PC-9 (cell line): ENCODE measurements at regions not wholly inside any gene's neighbourhood (a gene's known extent, or its start where the extent isn't known, plus 50 kb on each side); places are given as distances from the start of the nearest gene placed in this dataset.

ENCODE experiments used
- BruUV-seq: library from RNA; stranded (reverse); fragments of 400-500 nt; replicated peaks from 2 replicates; lab custom pipeline; 2021; lab: Mats Ljungman, UMichigan
- CTCF ChIA-PET: fragments of 300-600 bp; sonication (Branson Sonifier 250); formaldehyde crosslinking; loops from one replicate; lab custom pipeline; 2022; ENCODE audit warnings: antibody characterized with exemption; lab: Charles Lee
- POLR2A ChIA-PET: fragments of 300-600 bp; sonication (Branson Sonifier 250); formaldehyde crosslinking; loops from one replicate; lab custom pipeline; 2022; ENCODE audit warnings: antibody characterized with exemption; ENCODE audit not compliant: unreplicated experiment; lab: Charles Lee
- DNase-seq, 2 experiments: peaks; one replicate each; pipeline versions ENCODE4 v3.0.0 to v3.0.0-alpha.2; 2015 to 2022; ENCODE audit warnings: mixed read lengths in 1 of 2
- H2AFZ ChIP-seq: fragments of 200-600 bp; sonication (generic); 2 replicates; pipeline ENCODE4 v1.8.1; 2017; ENCODE audit warnings: antibody characterized with exemption
- H3F3A ChIP-seq: fragments of 200-600 bp; sonication (generic); 2 replicates; pipeline ENCODE4 v1.8.1; 2017; ENCODE audit warnings: antibody characterized with exemption, mild to moderate bottlenecking, low read depth; ENCODE audit not compliant: insufficient read depth
- H3K27ac ChIP-seq: fragments of 200-600 bp; sonication (generic); 2 replicates; pipeline ENCODE4 v1.6.1; 2016; ENCODE audit warnings: mixed run types
- H3K27me3 ChIP-seq: fragments of 200-600 bp; sonication (generic); 2 replicates; pipeline ENCODE4 v1.6.1; 2016; ENCODE audit warnings: low read depth, mixed run types; ENCODE audit not compliant: insufficient read depth
- H3K36me3 ChIP-seq: fragments of 200-600 bp; sonication (generic); 2 replicates; pipeline ENCODE4 v1.6.1; 2016; ENCODE audit warnings: low read depth, mixed run types
- H3K4me1 ChIP-seq: fragments of 200-600 bp; sonication (generic); replicated peaks from 2 replicates; pipeline ENCODE4 v1.6.1; 2016; ENCODE audit warnings: mixed run types; ENCODE audit not compliant: insufficient read depth
- H3K4me2 ChIP-seq: fragments of 200-600 bp; sonication (generic); 2 replicates; pipeline ENCODE4 v1.6.1; 2017; ENCODE audit warnings: mixed run types
- H3K4me3 ChIP-seq: fragments of 200-600 bp; sonication (generic); 2 replicates; pipeline ENCODE4 v1.6.1; 2016; ENCODE audit warnings: mixed run types
- H3K79me2 ChIP-seq: fragments of 200-600 bp; sonication (generic); 2 replicates; pipeline ENCODE4 v1.6.1; 2017; ENCODE audit warnings: low read depth, mixed run types
- H3K9me2 ChIP-seq: fragments of 200-600 bp; sonication (generic); 2 replicates; pipeline ENCODE4 v1.8.1; 2017; ENCODE audit warnings: mild to moderate bottlenecking; ENCODE audit not compliant: insufficient read depth
- H3K9me3 ChIP-seq: fragments of 200-600 bp; sonication (generic); 2 replicates; pipeline ENCODE4 v1.8.1; 2016; ENCODE audit warnings: low read depth; ENCODE audit not compliant: insufficient read depth
- H4K20me1 ChIP-seq: fragments of 200-600 bp; sonication (generic); 2 replicates; pipeline ENCODE4 v1.8.1; 2017; ENCODE audit not compliant: insufficient read depth
- CTCF ChIP-seq: fragments of 200-600 bp; sonication (generic); conservative IDR thresholded peaks from 2 replicates; pipeline ENCODE4 v1.6.1; 2017; ENCODE audit warnings: mixed run types, antibody characterized with exemption, mild to moderate bottlenecking, moderate library complexity
- EZH2 ChIP-seq: fragments of 200-600 bp; sonication (generic); IDR thresholded peaks from 2 replicates; pipeline ENCODE4 v1.8.0; 2017; ENCODE audit warnings: antibody characterized with exemption, low read depth
- intact Hi-C: fragments of 100-400 bp; cut with micrococcal nuclease; formaldehyde crosslinking; loops from one replicate; pipeline ENCODE4 v1.10.0; 2022; ENCODE audit not compliant: unreplicated experiment

GRCh38 chr2:16188261-16188890 lies 248.0 kb downstream of the MYCN start:
- Histone ChIP-seq H3K27me3 (peaks cover 93% of the 10 kb centered on the region), H3K4me2 (no peak overlapping the region), H3K79me2 (no peaks in the 10 kb centered on the region), H2AFZ (no peak overlapping the region), H3K9me3 (no peaks in the 10 kb centered on the region), H3K4me3 (no peak overlapping the region), H4K20me1 (no peaks in the 10 kb centered on the region), H3K4me1 (no peaks in the 10 kb centered on the region), H3K27ac (no peak overlapping the region), H3K36me3 (no peaks in the 10 kb centered on the region), H3K9me2 (no peaks in the 10 kb centered on the region), H3F3A (no peaks in the 10 kb centered on the region)
- DNase-seq, result no peak
- TF ChIP-seq CTCF (no peak), EZH2 (no peak)
- ChIA-PET POLR2A (no interaction called here), CTCF (no interaction called here)
- no TSS peak for BruUV-seq
- intact Hi-C loops, result no loop called here

- intact Hi-C loops, result no loop called here
- H3K9me3 ChIP-seq, result no peaks in the 10 kb centered on the region
- no peak overlapping the region for H2AFZ ChIP-seq
- H3F3A ChIP-seq, result no peaks in the 10 kb centered on the region
- DNase-seq, result no peak
- no peak overlapping the region for H3K4me2 ChIP-seq
- no peaks in the 10 kb centered on the region for H3K4me1 ChIP-seq
- no peaks in the 10 kb centered on the region for H4K20me1 ChIP-seq
- ChIA-PET CTCF (no interaction called here), POLR2A (no interaction called here)
- no peak overlapping the region for H3K27ac ChIP-seq
- peaks cover 95% of the 10 kb centered on the region for H3K27me3 ChIP-seq
- no peak overlapping the region for H3K4me3 ChIP-seq
- H3K79me2 ChIP-seq, result no peaks in the 10 kb centered on the region
- no TSS peak for BruUV-seq
- TF ChIP-seq EZH2 (no peak), CTCF (no peak)
- H3K9me2 ChIP-seq, result no peaks in the 10 kb centered on the region
- H3K36me3 ChIP-seq, result no peaks in the 10 kb centered on the region
Observed at GRCh38 chr2:16187482-16187817, 247.1 kb downstream of the MYCN start.

- Histone ChIP-seq H3K4me1 (no peaks in the 10 kb centered on the region), H3K79me2 (no peaks in the 10 kb centered on the region), H4K20me1 (no peaks in the 10 kb centered on the region), H3K9me2 (no peaks in the 10 kb centered on the region), H3K27me3 (peaks cover 95% of the 10 kb centered on the region), H3F3A (no peaks in the 10 kb centered on the region), H3K36me3 (no peaks in the 10 kb centered on the region), H3K4me2 (no peak overlapping the region), H3K9me3 (no peaks in the 10 kb centered on the region), H2AFZ (no peak overlapping the region), H3K27ac (no peak overlapping the region), H3K4me3 (no peak overlapping the region)
- POLR2A ChIA-PET, result no interaction called here
- BruUV-seq, result no TSS peak
- no peak for DNase-seq
- CTCF ChIA-PET, result no interaction called here
- intact Hi-C loops, result no loop called here
- no peak for TF ChIP-seq EZH2
Observed at GRCh38 chr2:16186661-16187481, 246.5 kb downstream of the MYCN start.
